G401.6 (cell line): ENCODE measurements at regions not wholly inside any gene's neighbourhood (a gene's known extent, or its start where the extent isn't known, plus 50 kb on each side); places are given as distances from the start of the nearest gene placed in this dataset.

Experiments
- FAIRE-seq: peaks from 2 replicates; lab custom pipeline; 2012; peaks lifted over from hg19 to GRCh38; lab: Jason Lieb, UNC

- FAIRE-seq: no peak
These were observed 382.2 kb downstream of the FUT8 start for GRCh38 chr14:65794674-65795279.

- no peak for FAIRE-seq
These were observed 385.7 kb downstream of the FUT8 start for GRCh38 chr14:65798216-65798615.

- no peak for FAIRE-seq
These were observed 388.2 kb downstream of the FUT8 start for GRCh38 chr14:65800694-65801093.

- no peak for FAIRE-seq
These were observed 389.7 kb downstream of the FUT8 start for GRCh38 chr14:65802196-65802595.

- FAIRE-seq: no peak
These were observed 391.4 kb downstream of the FUT8 start for GRCh38 chr14:65803885-65804284.

- no peak for FAIRE-seq
These were observed 392.0 kb downstream of the FUT8 start for GRCh38 chr14:65804439-65805112.

- no peak for FAIRE-seq
These were observed 392.6 kb downstream of the FUT8 start for GRCh38 chr14:65805113-65805473.

- no peak for FAIRE-seq
These were observed 395.9 kb downstream of the FUT8 start for GRCh38 chr14:65808390-65808789.

GRCh38 chr14:65810322-65810721 lies 397.8 kb downstream of the FUT8 start:
- FAIRE-seq: no peak

GRCh38 chr14:65813760-65814384 lies 401.3 kb downstream of the FUT8 start:
- no peak for FAIRE-seq

GRCh38 chr14:65815127-65815526 lies 402.6 kb downstream of the FUT8 start:
- FAIRE-seq: no peak

GRCh38 chr14:65817011-65817410 lies 404.5 kb downstream of the FUT8 start:
- no peak for FAIRE-seq

GRCh38 chr14:65819569-65819968 lies 407.0 kb downstream of the FUT8 start:
- no peak for FAIRE-seq

- FAIRE-seq: no peak
These were observed 408.8 kb downstream of the FUT8 start for GRCh38 chr14:65821224-65821753.

GRCh38 chr14:65824285-65824977 lies 411.9 kb downstream of the FUT8 start:
- FAIRE-seq: peak; percentile 81

- FAIRE-seq: no peak
These were observed 412.4 kb downstream of the FUT8 start for GRCh38 chr14:65824978-65825299.

GRCh38 chr14:65826946-65827345 lies 414.4 kb downstream of the FUT8 start:
- no peak for FAIRE-seq

GRCh38 chr14:65827520-65827919 lies 415.0 kb downstream of the FUT8 start:
- FAIRE-seq: no peak

GRCh38 chr14:65828396-65828795 lies 415.9 kb downstream of the FUT8 start:
- no peak for FAIRE-seq

GRCh38 chr14:65832431-65833266 lies 420.1 kb downstream of the FUT8 start:
- FAIRE-seq: no peak

GRCh38 chr14:65833267-65833880 lies 420.8 kb downstream of the FUT8 start:
- FAIRE-seq: no peak

GRCh38 chr14:65834051-65834450 lies 421.5 kb downstream of the FUT8 start:
- no peak for FAIRE-seq
